DOHH2 (cell line): ENCODE measurements at regions not wholly inside any gene's neighbourhood (a gene's known extent, or its start where the extent isn't known, plus 50 kb on each side); places are given as distances from the start of the nearest gene placed in this dataset.

Source experiments
- H3F3A ChIP-seq: fragments of 200-600 bp; sonication (generic), shearing (Covaris generic); 2 replicates; pipeline ENCODE4 v1.6.0; 2016; ENCODE audit warnings: antibody characterized with exemption, mild to moderate bottlenecking; ENCODE audit not compliant: control insufficient read depth, insufficient read depth
- H3K27ac ChIP-seq: fragments of 200-600 bp; sonication (generic); 2 replicates; pipeline ENCODE4 v1.5.1; 2014; ENCODE audit warnings: low read depth, mild to moderate bottlenecking, low read length, moderate library complexity
- H3K27me3 ChIP-seq: fragments of 200-600 bp; sonication (generic); 2 replicates; pipeline ENCODE4 v1.6.1; 2014; ENCODE audit warnings: mild to moderate bottlenecking, low read length, mixed read lengths; ENCODE audit not compliant: control insufficient read depth
- H3K36me3 ChIP-seq: fragments of 200-600 bp; sonication (generic); 2 replicates; pipeline ENCODE4 v1.6.1; 2014; ENCODE audit warnings: mild to moderate bottlenecking, low read length, moderate library complexity, mixed read lengths; ENCODE audit not compliant: control insufficient read depth
- H3K4me1 ChIP-seq: fragments of 200-600 bp; sonication (generic); 2 replicates; pipeline ENCODE4 v1.6.1; 2014; ENCODE audit warnings: mild to moderate bottlenecking, low read length, mixed read lengths; ENCODE audit not compliant: control insufficient read depth
- H3K4me2 ChIP-seq: fragments of 200-600 bp; sonication (generic); 2 replicates; pipeline ENCODE4 v1.6.0; 2014; ENCODE audit warnings: mild to moderate bottlenecking, low read length, moderate library complexity
- H3K4me3 ChIP-seq: fragments of 200-600 bp; sonication (generic); 2 replicates; pipeline ENCODE4 v1.5.1; 2014; ENCODE audit warnings: mild to moderate bottlenecking, low read length, mixed read lengths
- H3K79me2 ChIP-seq: fragments of 200-600 bp; sonication (generic); 2 replicates; pipeline ENCODE4 v1.6.1; 2014; ENCODE audit warnings: mild to moderate bottlenecking, low read length, mixed read lengths; ENCODE audit not compliant: control insufficient read depth
- H3K9me2 ChIP-seq: fragments of 200-600 bp; sonication (generic); replicated peaks from 2 replicates; pipeline ENCODE4 v1.6.1; 2014; ENCODE audit warnings: mild to moderate bottlenecking, low read length, mixed read lengths; ENCODE audit not compliant: control insufficient read depth
- H3K9me3 ChIP-seq: fragments of 200-600 bp; sonication (generic); 2 replicates; pipeline ENCODE4 v1.6.1; 2014; ENCODE audit warnings: antibody characterized with exemption, low read length, mixed read lengths; ENCODE audit not compliant: control insufficient read depth, insufficient read depth
- H4K20me1 ChIP-seq: fragments of 200-600 bp; sonication (generic); 2 replicates; pipeline ENCODE4 v1.6.0; 2014; ENCODE audit warnings: low read depth, mild to moderate bottlenecking, antibody characterized with exemption, low read length, moderate library complexity; ENCODE audit not compliant: control insufficient read depth, insufficient read depth
- CTCF ChIP-seq: fragments of 200-600 bp; sonication (generic); IDR thresholded peaks from one replicate; pipeline ENCODE4 v1.5.1; 2014; ENCODE audit warnings: antibody characterized with exemption, mild to moderate bottlenecking, low read depth, low read length; ENCODE audit not compliant: poor library complexity, severe bottlenecking
- EZH2phosphoT487 ChIP-seq: fragments of 200-600 bp; sonication (generic); IDR thresholded peaks from 2 replicates; pipeline ENCODE4 v1.6.1; 2017; ENCODE audit warnings: borderline replicate concordance, mild to moderate bottlenecking, antibody characterized with exemption, low read length, moderate library complexity, mixed read lengths

GRCh38 chr7:97555857-97556421, 175.9 kb upstream of the TAC1 start:
- H3K27me3 ChIP-seq: no peaks in the 10 kb centered on the region
- no peaks in the 10 kb centered on the region for H3K9me2 ChIP-seq
- no peaks in the 10 kb centered on the region for H4K20me1 ChIP-seq
- no peak overlapping the region for H3K4me2 ChIP-seq
- H3K27ac ChIP-seq: no peak overlapping the region
- no peaks in the 10 kb centered on the region for H3K9me3 ChIP-seq
- no peak overlapping the region for H3K4me3 ChIP-seq
- no peaks in the 10 kb centered on the region for H3K4me1 ChIP-seq
- no peaks in the 10 kb centered on the region for H3K36me3 ChIP-seq
- H3F3A ChIP-seq: no peaks in the 10 kb centered on the region
- no peak for TF ChIP-seq CTCF
- no peak for TF ChIP-seq EZH2phosphoT487
- H3K79me2 ChIP-seq: no peaks in the 10 kb centered on the region

- Histone ChIP-seq H3K4me2 (no peak overlapping the region), H3K27me3 (no peaks in the 10 kb centered on the region), H3K36me3 (no peaks in the 10 kb centered on the region), H4K20me1 (no peaks in the 10 kb centered on the region), H3K79me2 (no peaks in the 10 kb centered on the region), H3K4me1 (no peaks in the 10 kb centered on the region), H3K9me3 (no peaks in the 10 kb centered on the region), H3F3A (no peaks in the 10 kb centered on the region), H3K9me2 (no peaks in the 10 kb centered on the region; the same call in 1 of the 2 replicates), H3K27ac (no peak overlapping the region), H3K4me3 (no peak overlapping the region)
- TF ChIP-seq CTCF (no peak), EZH2phosphoT487 (no peak)
Observed at GRCh38 chr7:97565665-97566064, 166.2 kb upstream of the TAC1 start.

- H4K20me1 ChIP-seq: no peaks in the 10 kb centered on the region
- TF ChIP-seq CTCF: no peak
- no peak for TF ChIP-seq EZH2phosphoT487
- no peak overlapping the region for H3K27ac ChIP-seq
- no peaks in the 10 kb centered on the region for H3K27me3 ChIP-seq
- no peaks in the 10 kb centered on the region for H3F3A ChIP-seq
- no peaks in the 10 kb centered on the region for H3K36me3 ChIP-seq
- H3K79me2 ChIP-seq: no peaks in the 10 kb centered on the region
- no peaks in the 10 kb centered on the region for H3K4me1 ChIP-seq
- H3K9me2 ChIP-seq: no peaks in the 10 kb centered on the region
- H3K4me2 ChIP-seq: no peak overlapping the region
- no peak overlapping the region for H3K4me3 ChIP-seq
- H3K9me3 ChIP-seq: no peaks in the 10 kb centered on the region
Observed at GRCh38 chr7:97573065-97573464, 158.8 kb upstream of the TAC1 start.

GRCh38 chr7:97576043-97576442, 155.8 kb upstream of the TAC1 start:
- Histone ChIP-seq H3K27me3 (no peaks in the 10 kb centered on the region), H3K27ac (no peak overlapping the region), H3K9me3 (0 out of 2 replicates have a peak, but pooled peaks cover 3% of the 10 kb centered on the region), H3K4me1 (no peaks in the 10 kb centered on the region), H4K20me1 (no peaks in the 10 kb centered on the region), H3K79me2 (no peaks in the 10 kb centered on the region), H3K4me3 (no peak overlapping the region), H3F3A (no peaks in the 10 kb centered on the region), H3K4me2 (no peak overlapping the region), H3K36me3 (no peaks in the 10 kb centered on the region), H3K9me2 (no peaks in the 10 kb centered on the region)
- TF ChIP-seq CTCF: no peak
- no peak for TF ChIP-seq EZH2phosphoT487
